ENCODE measurements at regions not wholly inside any gene's neighbourhood (a gene's known extent, or its start where the extent isn't known, plus 50 kb on each side); places are given as distances from the start of the nearest gene placed in this dataset.

DNA sequence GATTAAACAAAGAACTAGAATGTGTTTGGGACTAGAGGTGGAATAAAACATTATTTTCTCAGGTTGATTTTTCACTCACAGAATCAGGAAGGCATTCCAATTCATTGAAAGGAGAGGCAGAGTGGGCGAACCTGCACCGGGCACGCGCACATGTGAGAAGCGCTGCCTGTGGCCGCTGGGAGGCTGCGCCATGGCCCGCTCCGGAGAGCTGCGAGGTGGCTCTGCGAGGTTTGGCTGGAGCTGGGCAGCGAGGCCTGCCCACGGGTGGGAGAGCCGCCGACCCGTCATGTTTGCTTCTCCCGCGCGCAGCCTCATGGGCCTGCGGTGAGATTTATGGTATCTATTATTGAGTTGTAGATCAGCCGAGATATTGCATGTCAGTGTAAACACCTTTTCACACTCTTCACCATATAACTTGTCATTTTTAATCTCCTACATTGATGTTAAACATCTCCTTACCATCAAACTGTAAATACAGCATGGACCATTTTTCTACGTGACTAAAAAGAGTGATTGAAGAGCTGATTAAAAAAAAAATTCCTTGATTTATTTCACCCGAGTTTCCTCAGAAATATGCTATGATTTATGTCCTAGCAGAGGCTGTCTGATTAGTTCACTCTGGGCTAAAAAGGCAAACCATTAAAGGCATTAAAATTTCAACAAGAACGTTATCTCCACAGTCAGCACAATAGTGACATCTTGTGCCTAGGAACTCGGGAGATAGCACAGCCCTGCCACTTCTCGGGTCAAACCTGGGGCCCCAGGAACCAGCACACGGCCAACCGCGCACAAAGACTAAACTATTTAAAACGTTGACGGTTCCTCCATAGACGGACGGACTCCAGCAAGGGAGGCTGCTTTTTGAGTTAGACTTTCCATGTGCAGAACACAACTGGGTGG is 96.6 kb upstream of the RNF32 start:
- H3K27ac ChIP-seq = no peak overlapping the region
- no peak for DNase-seq
- no peak for TF ChIP-seq POLR2A (IDR thresholded peaks at IDR 0.05)
- TF ChIP-seq, protein P1, sequence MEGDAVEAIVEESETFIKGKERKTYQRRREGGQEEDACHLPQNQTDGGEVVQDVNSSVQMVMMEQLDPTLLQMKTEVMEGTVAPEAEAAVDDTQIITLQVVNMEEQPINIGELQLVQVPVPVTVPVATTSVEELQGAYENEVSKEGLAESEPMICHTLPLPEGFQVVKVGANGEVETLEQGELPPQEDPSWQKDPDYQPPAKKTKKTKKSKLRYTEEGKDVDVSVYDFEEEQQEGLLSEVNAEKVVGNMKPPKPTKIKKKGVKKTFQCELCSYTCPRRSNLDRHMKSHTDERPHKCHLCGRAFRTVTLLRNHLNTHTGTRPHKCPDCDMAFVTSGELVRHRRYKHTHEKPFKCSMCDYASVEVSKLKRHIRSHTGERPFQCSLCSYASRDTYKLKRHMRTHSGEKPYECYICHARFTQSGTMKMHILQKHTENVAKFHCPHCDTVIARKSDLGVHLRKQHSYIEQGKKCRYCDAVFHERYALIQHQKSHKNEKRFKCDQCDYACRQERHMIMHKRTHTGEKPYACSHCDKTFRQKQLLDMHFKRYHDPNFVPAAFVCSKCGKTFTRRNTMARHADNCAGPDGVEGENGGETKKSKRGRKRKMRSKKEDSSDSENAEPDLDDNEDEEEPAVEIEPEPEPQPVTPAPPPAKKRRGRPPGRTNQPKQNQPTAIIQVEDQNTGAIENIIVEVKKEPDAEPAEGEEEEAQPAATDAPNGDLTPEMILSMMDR (IDR thresholded peaks at IDR 0.05) = no peak
- intact Hi-C loops (cut with DNase I) = no loop called here
- no peaks in the 10 kb centered on the region for H3K27me3 ChIP-seq
- H3K9me3 ChIP-seq = no peaks in the 10 kb centered on the region
- no peaks in the 10 kb centered on the region for H3K4me1 ChIP-seq
- H3K4me3 ChIP-seq = no peak overlapping the region
- 78 to 79% methylated on average over 21 to 33 of the region's 33 CpGs for WGBS, 2 donors
- H3K36me3 ChIP-seq = no peaks in the 10 kb centered on the region

- Histone ChIP-seq H3K27me3 (no peaks in the 10 kb centered on the region), H3K4me1 (no peaks in the 10 kb centered on the region), H3K36me3 (no peaks in the 10 kb centered on the region), H3K9me3 (no peaks in the 10 kb centered on the region), H3K4me3 (no peak overlapping the region), H3K27ac (no peak overlapping the region)
- no peak for DNase-seq
- TF ChIP-seq, protein P1 (IDR thresholded peaks at IDR 0.05) = no peak
- no peak for TF ChIP-seq POLR2A (IDR thresholded peaks at IDR 0.05)
- intact Hi-C loops (cut with DNase I) = no loop called here
- WGBS, 2 donors = 75 to 89% methylated on average over 7 of the region's 7 CpGs
Measured at GRCh38 chr7:156540619-156541165, 99.9 kb upstream of the RNF32 start.

DNA sequence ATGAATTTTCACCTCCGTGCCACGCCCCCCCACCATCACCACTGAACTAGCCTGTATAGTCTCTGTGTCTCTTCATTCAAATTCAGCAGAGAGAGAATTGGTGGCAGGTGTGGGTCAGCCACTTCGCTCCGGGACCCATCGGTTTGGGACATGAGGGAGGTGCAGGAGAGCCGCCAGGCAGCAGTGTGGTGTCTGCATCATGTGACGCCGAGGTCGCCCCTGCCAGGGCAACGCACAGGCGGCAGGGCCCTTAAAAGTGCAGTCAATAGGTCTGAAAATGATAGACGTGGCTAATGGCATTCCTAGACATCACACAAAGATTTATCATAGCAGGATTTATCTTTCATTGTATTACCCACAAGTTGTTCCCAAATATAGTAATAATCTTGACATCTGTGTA is 100.6 kb upstream of the RNF32 start:
- no peak overlapping the region for H3K4me3 ChIP-seq
- H3K27ac ChIP-seq = no peak overlapping the region
- no peak for DNase-seq
- H3K27me3 ChIP-seq = no peaks in the 10 kb centered on the region
- TF ChIP-seq, protein P1 (IDR thresholded peaks at IDR 0.05) = no peak
- TF ChIP-seq POLR2A (IDR thresholded peaks at IDR 0.05) = no peak
- no peaks in the 10 kb centered on the region for H3K9me3 ChIP-seq
- intact Hi-C loops (cut with DNase I) = no loop called here
- no peaks in the 10 kb centered on the region for H3K36me3 ChIP-seq
- 68 to 81% methylated on average over 4 to 10 of the region's 12 CpGs for WGBS, 2 donors
- H3K4me1 ChIP-seq = no peaks in the 10 kb centered on the region

GRCh38 chr7:156537006-156537405 is 103.6 kb upstream of the RNF32 start:
- Histone ChIP-seq H3K9me3 (no peaks in the 10 kb centered on the region), H3K27me3 (no peaks in the 10 kb centered on the region), H3K27ac (no peak overlapping the region), H3K4me1 (no peaks in the 10 kb centered on the region), H3K36me3 (no peaks in the 10 kb centered on the region), H3K4me3 (no peak overlapping the region)
- 68 to 83% methylated on average over 4 to 5 of the region's 5 CpGs for WGBS, 2 donors
- no peak for DNase-seq
- TF ChIP-seq, protein P1 (IDR thresholded peaks at IDR 0.05) = no peak
- TF ChIP-seq POLR2A (IDR thresholded peaks at IDR 0.05) = no peak
- intact Hi-C loops (cut with DNase I) = no loop called here

- Histone ChIP-seq H3K4me3 (no peak overlapping the region), H3K27me3 (no peaks in the 10 kb centered on the region), H3K4me1 (no peaks in the 10 kb centered on the region), H3K27ac (no peak overlapping the region), H3K9me3 (no peaks in the 10 kb centered on the region), H3K36me3 (no peaks in the 10 kb centered on the region)
- WGBS, 2 donors = 34 to 49% methylated on average over 9 of the region's 9 CpGs
- intact Hi-C loops (cut with DNase I) = no loop called here
- no peak for DNase-seq
- TF ChIP-seq, protein P1 (IDR thresholded peaks at IDR 0.05) = no peak
- TF ChIP-seq POLR2A (IDR thresholded peaks at IDR 0.05) = no peak
Measured at GRCh38 chr7:156534925-156535324, 105.6 kb upstream of the RNF32 start.

Measured in esophagus squamous epithelium (tissue), 5 donors.